ENCODE measurements at regions not wholly inside any gene's neighbourhood (a gene's known extent, or its start where the extent isn't known, plus 50 kb on each side); places are given as distances from the start of the nearest gene placed in this dataset.

DNA sequence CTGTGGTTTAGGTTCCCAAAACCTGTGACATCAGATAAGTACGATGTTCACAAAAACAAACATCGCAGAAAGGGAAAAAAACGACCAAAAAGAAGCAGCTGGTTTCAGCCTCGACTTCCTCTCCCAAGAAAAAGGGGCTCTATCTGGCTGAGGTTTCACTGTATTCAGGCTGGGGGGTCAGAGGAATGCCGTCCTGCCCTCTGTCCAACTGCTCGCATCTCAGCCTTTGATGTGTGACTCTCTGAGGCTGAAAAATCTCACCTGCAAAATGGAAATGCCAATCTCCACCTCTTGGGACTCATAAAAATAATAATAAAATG lies 123.6 kb upstream of the PTPN1 start:
- Histone ChIP-seq H3K9me3 (no peaks in the 10 kb centered on the region), H3K4me3 (no peak overlapping the region), H3K4me1 (peaks cover 22 to 41% (median 27%) of the 10 kb centered on the region in 3 donors), H3K36me3 (no peaks in the 10 kb centered on the region), H3K27me3 (no peaks in the 10 kb centered on the region), H3K27ac (no peak overlapping the region)
- FAIRE-seq (no peak), DNase-seq (no peak), ATAC-seq (no peak)
- WGBS, 2 donors, result 68 to 70% methylated on average over 6 of the region's 6 CpGs
- TF ChIP-seq, protein P1, sequence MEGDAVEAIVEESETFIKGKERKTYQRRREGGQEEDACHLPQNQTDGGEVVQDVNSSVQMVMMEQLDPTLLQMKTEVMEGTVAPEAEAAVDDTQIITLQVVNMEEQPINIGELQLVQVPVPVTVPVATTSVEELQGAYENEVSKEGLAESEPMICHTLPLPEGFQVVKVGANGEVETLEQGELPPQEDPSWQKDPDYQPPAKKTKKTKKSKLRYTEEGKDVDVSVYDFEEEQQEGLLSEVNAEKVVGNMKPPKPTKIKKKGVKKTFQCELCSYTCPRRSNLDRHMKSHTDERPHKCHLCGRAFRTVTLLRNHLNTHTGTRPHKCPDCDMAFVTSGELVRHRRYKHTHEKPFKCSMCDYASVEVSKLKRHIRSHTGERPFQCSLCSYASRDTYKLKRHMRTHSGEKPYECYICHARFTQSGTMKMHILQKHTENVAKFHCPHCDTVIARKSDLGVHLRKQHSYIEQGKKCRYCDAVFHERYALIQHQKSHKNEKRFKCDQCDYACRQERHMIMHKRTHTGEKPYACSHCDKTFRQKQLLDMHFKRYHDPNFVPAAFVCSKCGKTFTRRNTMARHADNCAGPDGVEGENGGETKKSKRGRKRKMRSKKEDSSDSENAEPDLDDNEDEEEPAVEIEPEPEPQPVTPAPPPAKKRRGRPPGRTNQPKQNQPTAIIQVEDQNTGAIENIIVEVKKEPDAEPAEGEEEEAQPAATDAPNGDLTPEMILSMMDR (IDR thresholded peaks at IDR 0.05), result no peak
- intact Hi-C loops (cut with DNase I), result loop anchor here in 1 of 3 donors (10.0 kb wide), 1 partner anchor 172 kb away; no protein-coding TSS in a partner anchor

DNA sequence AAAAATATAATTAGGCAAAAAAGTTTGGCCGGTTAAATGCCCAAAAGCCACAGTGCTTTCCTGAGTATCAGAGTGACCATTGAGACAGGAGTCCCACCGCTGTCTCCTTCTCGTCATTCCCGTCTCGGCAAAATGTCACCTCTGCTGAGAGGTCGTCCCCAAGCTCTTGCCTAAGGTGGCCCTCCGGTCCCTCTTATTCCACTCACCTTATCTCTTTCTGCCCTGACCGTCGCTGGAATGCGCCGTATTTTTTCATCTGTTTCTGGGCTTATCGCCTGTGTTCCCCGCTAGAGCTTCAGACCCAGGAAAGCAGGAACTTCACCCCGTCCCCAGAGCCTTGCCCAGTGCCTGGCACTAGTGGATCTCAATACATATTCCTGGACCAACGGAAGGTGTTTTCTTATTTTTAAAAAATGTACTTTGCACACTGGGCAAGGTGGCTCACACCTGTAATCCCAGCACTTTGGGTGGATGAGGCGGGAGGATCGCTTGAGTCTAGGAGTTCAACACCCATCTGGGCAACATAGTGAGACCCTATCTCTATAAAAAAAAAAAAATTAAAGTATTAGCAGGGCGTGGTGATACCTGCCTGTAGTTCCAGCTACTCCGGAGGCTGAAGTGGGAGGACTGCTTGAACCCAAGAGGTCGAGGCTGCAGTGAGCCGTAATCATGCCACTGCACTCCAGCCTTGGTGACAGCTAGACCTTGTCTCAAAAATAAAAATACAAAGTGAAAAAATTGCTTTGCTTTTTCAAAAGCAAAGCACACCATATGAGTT lies 122.8 kb upstream of the PTPN1 start:
- Histone ChIP-seq H3K4me1 (peaks cover 22 to 33% (median 27%) of the 10 kb centered on the region in 3 donors), H3K9me3 (no peaks in the 10 kb centered on the region), H3K36me3 (no peaks in the 10 kb centered on the region), H3K27ac (no peak overlapping the region), H3K27me3 (no peaks in the 10 kb centered on the region), H3K4me3 (no peak overlapping the region)
- ATAC-seq (no peak), FAIRE-seq (no peak), DNase-seq (no peak)
- intact Hi-C loops (cut with DNase I), result loop anchor here in 1 of 3 donors (10.0 kb wide), 1 partner anchor 173 kb away; no protein-coding TSS in a partner anchor
- 82 to 84% methylated on average over 21 of the region's 21 CpGs for WGBS, 2 donors
- TF ChIP-seq, protein P1 (IDR thresholded peaks at IDR 0.05), result no peak

DNA sequence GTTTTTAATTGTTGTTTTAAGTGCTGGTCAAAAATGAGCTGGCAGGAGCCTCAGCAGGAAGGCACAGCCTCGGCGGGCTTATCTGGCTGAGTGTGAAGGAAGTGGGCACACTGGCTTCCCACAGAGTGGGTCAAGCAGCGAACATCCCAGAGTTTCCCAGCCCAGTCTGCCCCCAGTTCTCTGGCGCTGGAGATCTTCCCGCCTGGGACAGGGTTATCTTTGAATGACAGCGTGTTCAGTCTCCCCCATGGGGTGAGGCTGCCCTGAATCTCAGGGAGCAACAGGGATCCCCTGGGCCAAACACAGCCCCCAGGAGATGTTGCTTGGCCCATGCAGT lies 122.2 kb upstream of the PTPN1 start:
- Histone ChIP-seq H3K4me1 (peaks cover 21 to 32% (median 27%) of the 10 kb centered on the region in 3 donors), H3K27ac (no peak overlapping the region), H3K36me3 (no peaks in the 10 kb centered on the region), H3K4me3 (no peak overlapping the region), H3K27me3 (no peaks in the 10 kb centered on the region), H3K9me3 (no peaks in the 10 kb centered on the region)
- ATAC-seq (no peak), FAIRE-seq (no peak), DNase-seq (no peak)
- intact Hi-C loops (cut with DNase I), result loop anchor here in 1 of 3 donors (10.0 kb wide), 1 partner anchor 173 kb away; no protein-coding TSS in a partner anchor
- TF ChIP-seq, protein P1 (IDR thresholded peaks at IDR 0.05), result no peak
- 52 to 63% methylated on average over 6 of the region's 6 CpGs for WGBS, 2 donors

DNA sequence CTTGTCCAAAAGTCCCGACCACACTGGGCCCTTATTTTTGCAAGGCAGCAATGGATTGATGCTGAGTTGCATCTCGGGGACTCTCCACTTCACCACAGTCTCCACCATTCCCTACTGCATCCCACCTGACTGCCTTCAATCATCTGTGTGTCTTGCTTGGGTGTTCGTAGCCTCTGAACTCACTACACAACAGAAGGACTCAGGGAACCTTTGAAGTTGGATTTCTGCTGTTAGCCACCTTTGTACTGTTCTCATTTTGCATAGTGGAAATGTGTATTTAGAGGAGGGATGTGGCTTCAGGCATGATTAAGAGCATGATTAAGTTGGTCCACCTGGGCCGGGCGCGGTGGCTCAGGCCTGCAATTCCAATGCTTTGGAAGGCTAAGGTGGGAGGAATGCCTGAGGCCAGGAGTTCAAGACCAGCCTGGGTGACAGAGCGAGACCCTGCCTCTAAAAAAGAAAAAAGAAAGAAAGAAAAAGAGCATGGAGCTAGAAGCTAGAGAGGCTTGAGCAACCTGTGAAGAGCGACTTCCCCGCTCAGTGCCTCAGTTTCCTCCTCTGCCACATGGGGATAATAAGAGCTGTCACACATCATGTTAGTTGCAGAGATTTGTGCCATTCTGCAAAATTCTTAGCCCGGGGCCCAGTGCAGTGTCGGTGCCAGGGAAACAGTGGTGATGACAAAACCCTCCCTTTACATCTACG lies 121.3 kb upstream of the PTPN1 start:
- Histone ChIP-seq H3K4me3 (no peak overlapping the region), H3K4me1 (peaks cover 19 to 27% (median 22%) of the 10 kb centered on the region in 3 donors), H3K27me3 (no peaks in the 10 kb centered on the region), H3K27ac (peak overlapping the region in 2 of 4 donors; percentile 55 to 66), H3K36me3 (no peaks in the 10 kb centered on the region), H3K9me3 (no peaks in the 10 kb centered on the region)
- DNase-seq, result no peak
- peak in 1 of 4 donors; percentile 10 for ATAC-seq
- intact Hi-C loops (cut with DNase I), result loop anchor here in 1 of 3 donors (10.0 kb wide), 1 partner anchor 174 kb away; no protein-coding TSS in a partner anchor
- 46 to 48% methylated on average over 12 of the region's 12 CpGs for WGBS, 2 donors
- TF ChIP-seq, protein P1 (IDR thresholded peaks at IDR 0.05), result no peak
- FAIRE-seq, result no peak

Measured in pancreas (tissue), 10 donors.